ENCODE measurements at regions not wholly inside any gene's neighbourhood (a gene's known extent, or its start where the extent isn't known, plus 50 kb on each side); places are given as distances from the start of the nearest gene placed in this dataset.

DNA sequence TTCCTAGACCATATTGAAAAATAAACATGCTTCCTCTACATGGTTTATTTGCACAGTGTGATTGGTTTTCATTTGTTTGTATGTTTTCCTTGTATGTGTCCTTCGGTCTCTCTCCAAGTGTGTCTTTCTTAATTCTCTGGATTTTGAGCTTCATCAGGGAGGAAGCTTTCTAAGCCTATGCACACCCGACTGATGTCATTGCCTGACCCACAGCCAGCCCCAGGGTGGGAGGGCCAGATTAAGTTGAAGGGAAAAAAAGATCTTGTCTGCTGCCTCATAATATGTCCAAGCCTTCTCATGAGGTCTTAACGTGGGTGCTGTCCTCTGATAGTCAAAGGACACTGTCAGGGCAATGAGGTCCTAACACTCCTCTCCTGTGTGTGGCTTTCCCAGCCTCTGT, 115.2 kb downstream of the MARCHF4 start:
- DNase-seq (ENCODE audit: low spot score) (no peak), ATAC-seq (ENCODE audit: insufficient number of reproducible peaks, low FRiP score, low read depth) (no peak)
- no peaks in the 10 kb centered on the region for H3K9me3 ChIP-seq
- H3K27me3 ChIP-seq (replicated peaks; ENCODE audit: insufficient read depth): no peaks in the 10 kb centered on the region
- no peaks in the 10 kb centered on the region for H3K36me3 ChIP-seq
- H3K27ac ChIP-seq: no peak overlapping the region
- H3K4me1 ChIP-seq (ENCODE audit: control insufficient read depth in 1 of 2, low read depth in 2 of 2): no peaks in the 10 kb centered on the region
- TF ChIP-seq, protein P1, sequence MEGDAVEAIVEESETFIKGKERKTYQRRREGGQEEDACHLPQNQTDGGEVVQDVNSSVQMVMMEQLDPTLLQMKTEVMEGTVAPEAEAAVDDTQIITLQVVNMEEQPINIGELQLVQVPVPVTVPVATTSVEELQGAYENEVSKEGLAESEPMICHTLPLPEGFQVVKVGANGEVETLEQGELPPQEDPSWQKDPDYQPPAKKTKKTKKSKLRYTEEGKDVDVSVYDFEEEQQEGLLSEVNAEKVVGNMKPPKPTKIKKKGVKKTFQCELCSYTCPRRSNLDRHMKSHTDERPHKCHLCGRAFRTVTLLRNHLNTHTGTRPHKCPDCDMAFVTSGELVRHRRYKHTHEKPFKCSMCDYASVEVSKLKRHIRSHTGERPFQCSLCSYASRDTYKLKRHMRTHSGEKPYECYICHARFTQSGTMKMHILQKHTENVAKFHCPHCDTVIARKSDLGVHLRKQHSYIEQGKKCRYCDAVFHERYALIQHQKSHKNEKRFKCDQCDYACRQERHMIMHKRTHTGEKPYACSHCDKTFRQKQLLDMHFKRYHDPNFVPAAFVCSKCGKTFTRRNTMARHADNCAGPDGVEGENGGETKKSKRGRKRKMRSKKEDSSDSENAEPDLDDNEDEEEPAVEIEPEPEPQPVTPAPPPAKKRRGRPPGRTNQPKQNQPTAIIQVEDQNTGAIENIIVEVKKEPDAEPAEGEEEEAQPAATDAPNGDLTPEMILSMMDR (IDR thresholded peaks at IDR 0.05): no peak
- H3K4me3 ChIP-seq: no peak overlapping the region
